Choroid plexus epithelial cell (primary cell): ENCODE measurements at regions not wholly inside any gene's neighbourhood (a gene's known extent, or its start where the extent isn't known, plus 50 kb on each side); places are given as distances from the start of the nearest gene placed in this dataset.

Source experiments
- DNase-seq: peaks from one replicate; pipeline ENCODE4 v3.0.0-alpha.2; 2010; ENCODE audit warnings: low read depth
- H3K4me3 ChIP-seq: 2 replicates; pipeline ENCODE4 v1.5.1; 2011; ENCODE audit warnings: low read depth, mild to moderate bottlenecking, control low read depth, low read length, moderate library complexity
- TF ChIP-seq, protein P1 (sequence below): conservative IDR thresholded peaks from 2 replicates; pipeline ENCODE4 v1.5.1; 2011; ENCODE audit warnings: low read depth, mild to moderate bottlenecking, control low read depth, inconsistent platforms, low read length, moderate library complexity

DNA sequence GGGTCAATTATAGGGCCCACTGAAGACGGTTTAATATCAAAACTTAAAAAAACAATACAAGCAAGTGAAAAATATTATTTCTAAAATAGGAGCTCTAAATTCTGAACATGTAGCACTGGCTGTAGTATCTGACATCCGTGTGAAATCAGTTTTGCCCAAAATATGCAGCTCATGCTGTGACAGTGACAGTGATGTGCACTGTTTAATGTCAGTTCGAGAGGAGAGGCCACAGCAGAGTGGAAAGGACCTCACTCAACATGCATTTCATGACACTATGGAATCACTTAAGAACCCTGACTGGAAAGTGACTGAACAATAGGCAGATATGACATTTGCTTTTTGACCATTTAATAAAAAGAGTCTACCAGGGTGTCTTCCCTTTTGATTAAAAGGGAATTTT, 397.0 kb downstream of the FRK start:
- TF ChIP-seq, protein P1, sequence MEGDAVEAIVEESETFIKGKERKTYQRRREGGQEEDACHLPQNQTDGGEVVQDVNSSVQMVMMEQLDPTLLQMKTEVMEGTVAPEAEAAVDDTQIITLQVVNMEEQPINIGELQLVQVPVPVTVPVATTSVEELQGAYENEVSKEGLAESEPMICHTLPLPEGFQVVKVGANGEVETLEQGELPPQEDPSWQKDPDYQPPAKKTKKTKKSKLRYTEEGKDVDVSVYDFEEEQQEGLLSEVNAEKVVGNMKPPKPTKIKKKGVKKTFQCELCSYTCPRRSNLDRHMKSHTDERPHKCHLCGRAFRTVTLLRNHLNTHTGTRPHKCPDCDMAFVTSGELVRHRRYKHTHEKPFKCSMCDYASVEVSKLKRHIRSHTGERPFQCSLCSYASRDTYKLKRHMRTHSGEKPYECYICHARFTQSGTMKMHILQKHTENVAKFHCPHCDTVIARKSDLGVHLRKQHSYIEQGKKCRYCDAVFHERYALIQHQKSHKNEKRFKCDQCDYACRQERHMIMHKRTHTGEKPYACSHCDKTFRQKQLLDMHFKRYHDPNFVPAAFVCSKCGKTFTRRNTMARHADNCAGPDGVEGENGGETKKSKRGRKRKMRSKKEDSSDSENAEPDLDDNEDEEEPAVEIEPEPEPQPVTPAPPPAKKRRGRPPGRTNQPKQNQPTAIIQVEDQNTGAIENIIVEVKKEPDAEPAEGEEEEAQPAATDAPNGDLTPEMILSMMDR: no peak
- DNase-seq: no peak
- no peak overlapping the region for H3K4me3 ChIP-seq

DNA sequence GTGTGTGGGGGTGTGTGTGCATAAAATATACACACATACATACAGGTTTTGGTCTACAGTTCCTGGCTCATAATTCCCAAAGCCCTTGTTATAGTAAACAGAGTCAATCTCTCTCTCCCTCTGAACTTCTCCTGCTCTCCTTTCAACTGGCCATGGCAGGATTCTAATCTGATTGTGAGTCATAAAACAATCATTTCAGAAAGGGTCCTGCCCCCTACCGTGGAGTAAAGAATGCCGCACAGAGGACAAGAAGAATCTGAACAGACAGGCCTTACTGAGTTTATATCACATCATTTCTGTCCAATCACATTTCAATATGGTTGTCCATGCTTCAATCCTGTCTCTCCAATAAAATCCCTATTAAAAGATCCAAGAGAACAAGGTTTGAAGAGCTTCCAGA, 416.9 kb downstream of the FRK start:
- no peak overlapping the region for H3K4me3 ChIP-seq
- DNase-seq: peak; percentile 28
- TF ChIP-seq, protein P1: peak; percentile 12

DNA sequence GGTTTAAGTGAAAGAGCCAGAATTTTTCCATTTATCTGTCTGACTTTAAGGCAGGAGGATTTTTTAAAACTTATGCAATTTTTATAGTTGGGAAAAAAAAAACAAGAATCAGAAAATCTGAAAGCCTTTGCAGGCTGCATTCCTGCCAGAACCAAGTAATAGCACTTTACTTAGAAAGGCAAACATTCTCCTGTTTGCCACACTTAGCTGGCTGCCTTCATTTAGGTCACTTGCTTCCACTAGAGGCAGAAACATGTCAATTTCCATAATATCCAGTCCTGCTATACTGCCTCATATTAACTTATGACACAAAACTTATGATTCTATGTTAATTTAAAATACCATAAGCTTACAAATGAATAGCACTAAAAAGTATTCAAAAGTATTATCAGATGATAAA, 425.8 kb downstream of the FRK start:
- TF ChIP-seq, protein P1: no peak
- no peak for DNase-seq
- H3K4me3 ChIP-seq: no peak overlapping the region

DNA sequence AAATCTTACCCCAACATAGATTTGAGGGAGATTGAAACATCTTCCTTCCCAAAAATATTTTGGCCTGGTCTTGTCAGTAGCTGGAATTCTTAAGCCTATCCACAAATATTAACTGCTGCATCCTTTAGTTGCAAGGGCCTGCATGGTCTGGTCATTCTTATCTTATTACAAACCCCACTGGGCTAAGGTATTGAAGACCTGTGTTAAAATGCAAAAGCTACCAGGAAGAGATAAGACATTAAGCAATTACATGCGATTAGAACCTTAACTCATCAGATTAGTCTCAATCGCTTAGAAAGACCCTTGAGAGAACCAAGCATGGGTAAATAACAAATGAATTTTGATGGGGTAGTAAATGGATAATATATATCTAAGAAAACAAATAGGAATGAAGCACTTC, 426.6 kb downstream of the FRK start:
- no peak overlapping the region for H3K4me3 ChIP-seq
- no peak for DNase-seq
- TF ChIP-seq, protein P1: no peak

DNA sequence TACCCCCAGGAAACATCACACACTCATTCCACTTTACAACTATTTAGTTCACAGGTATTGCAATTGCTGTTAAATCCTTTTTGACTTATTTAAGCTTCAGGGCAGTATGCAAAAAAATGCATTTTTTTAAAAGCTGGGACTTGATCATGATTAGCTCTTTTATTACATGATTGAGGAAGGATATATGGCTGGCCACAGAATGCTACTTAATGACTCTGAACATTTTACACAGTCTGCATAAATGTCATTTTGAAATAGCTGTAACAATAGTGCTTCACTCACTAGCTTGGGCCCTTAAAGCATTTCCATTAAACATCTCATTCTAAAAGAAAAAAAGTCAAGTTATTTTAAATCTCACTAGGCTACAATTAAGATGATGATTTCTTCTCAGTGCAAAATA, 429.7 kb downstream of the FRK start:
- no peak for DNase-seq
- H3K4me3 ChIP-seq: no peak overlapping the region
- TF ChIP-seq, protein P1: no peak

DNA sequence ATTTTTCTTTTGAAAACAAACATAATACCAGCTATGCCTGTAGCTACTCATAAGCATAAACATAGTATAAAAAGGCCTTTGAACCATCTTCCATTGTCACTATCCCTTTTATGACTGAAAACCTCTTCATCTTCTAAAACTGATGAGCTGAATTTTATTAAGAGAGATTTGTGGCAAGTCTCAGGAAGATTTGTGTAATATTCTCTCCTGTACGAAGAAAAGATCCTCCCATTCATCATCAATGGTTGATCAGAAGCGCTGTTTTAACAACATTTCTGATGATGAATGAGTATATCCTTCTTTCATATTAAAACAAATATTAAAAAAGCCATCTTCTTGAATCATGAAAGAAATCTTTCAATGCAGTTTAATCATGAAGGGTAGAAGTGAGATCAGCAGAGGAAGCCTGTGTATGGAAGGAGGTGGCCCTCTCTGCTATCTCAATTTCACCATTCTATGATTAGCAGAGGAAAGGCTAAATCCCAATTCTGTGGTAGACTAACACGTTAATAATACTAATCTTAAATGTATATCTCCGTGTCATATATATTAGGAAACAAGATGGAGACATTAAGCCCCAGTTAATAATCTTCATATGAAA, 430.2 kb downstream of the FRK start:
- H3K4me3 ChIP-seq: no peak overlapping the region
- no peak for DNase-seq
- TF ChIP-seq, protein P1: no peak

DNA sequence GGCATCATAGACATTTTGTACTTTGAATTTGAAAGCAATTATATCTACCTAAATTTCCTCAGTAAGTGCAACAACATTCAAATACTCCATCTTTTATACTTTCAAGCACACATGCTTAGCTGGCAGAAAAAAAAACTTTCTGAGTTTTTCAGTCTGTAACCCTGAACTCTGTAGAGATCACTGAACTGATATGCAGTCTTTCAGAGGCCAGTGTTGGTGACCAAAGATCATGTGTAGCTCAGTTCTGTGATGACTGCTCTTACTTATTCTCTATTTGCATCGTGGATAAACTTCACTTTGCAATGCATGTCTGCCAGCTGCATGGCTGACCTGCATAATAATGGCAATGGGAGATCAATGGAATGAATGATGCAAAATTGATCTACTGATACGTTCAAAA, 431.3 kb downstream of the FRK start:
- TF ChIP-seq, protein P1: no peak

More for the DNA sequence above, 431.3 kb downstream of the FRK start:
- no peak overlapping the region for H3K4me3 ChIP-seq
- no peak for DNase-seq
